HG02798 (cell line): ENCODE measurements at regions not wholly inside any gene's neighbourhood (a gene's known extent, or its start where the extent isn't known, plus 50 kb on each side); places are given as distances from the start of the nearest gene placed in this dataset.
"Not testable (repeated sequence)": the region's sequence is repeated elsewhere in the genome, so short reads cannot be mapped to it uniquely, and the experiment has no call there.

Experiments used
- ATAC-seq: cut with Tn5 transposase; IDR thresholded peaks from one replicate; pipeline ENCODE4 v1.9.1; 2021; ENCODE audit warnings: mild to moderate bottlenecking; ENCODE audit not compliant: unreplicated experiment, poor library complexity

DNA sequence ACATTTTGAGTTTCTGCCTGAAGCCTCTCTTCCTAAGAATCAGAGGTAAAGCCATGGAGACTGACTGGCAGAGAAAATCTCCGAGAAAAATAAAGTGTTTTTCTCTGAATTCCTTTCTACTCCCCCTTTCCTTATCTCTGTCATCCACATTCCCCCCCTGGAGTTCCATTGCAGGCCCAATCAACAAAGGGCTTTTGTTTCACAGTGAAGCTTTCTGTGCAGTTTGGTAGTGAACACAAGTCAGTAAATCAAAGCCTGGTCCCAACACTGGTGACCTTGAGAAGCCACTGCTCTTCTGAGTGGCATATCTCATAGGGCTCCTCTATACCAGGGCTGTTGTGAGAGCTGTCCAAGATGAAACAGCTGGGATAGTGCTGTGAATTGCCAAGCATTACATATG lies 228.4 kb downstream of the SEC16B start:
- ATAC-seq = no peak

DNA sequence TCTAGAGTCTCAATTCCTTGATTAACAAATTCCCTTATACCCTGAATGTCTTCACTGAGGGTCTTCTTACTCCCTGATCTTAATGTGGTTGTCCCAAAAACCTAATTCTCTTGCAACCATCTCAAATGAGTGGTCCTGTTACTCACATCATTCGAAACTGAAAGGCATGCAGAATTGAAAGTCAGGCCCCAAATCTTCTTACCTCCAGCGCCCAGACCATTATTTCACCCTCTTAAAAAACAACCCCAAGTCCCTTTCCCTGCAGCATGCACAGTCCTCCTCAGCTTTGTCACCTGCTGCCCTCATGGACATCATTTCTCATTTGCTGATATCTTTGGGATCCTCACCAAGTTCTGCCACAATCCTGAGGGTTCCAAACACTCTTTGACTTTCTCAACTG lies 230.1 kb downstream of the SEC16B start:
- ATAC-seq = no peak

DNA sequence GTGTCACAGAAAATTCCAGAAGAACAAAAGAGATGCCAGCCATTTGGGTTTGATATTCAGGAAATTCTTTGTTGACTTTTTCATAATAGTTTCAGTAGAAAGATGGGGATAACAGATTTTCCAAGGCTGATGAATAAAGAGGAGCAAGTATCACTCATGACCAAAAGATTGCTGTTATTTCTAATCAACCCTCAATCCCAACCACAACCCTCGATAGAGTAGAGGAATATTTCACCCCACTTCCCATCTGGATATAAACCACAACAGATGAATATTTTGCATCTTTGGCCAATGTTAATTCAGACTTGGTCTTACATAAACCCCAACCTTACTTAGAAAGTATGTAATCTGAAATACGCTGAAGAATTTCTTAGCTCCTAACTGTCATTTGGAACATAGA lies 232.4 kb downstream of the SEC16B start:
- no peak for ATAC-seq

DNA sequence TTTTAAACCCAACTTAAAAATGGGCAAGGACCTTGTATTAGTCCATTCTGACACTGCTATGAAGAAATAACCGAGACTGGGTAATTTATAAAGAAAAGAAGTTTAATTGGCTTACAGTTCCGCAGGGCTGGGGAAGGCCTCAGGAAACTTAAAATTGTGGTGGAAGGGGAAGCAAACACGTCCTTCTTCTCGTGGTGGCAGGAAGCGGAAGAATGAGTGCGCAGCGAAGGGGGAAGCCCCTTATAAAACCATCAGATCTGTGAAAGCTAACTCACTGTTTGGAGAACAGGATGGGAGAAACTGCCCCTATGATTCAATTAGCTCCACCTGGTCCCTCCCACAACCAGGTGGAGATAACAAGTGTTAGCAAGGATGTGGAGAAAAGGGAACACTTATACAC lies 237.7 kb downstream of the SEC16B start:
- ATAC-seq = no peak

DNA sequence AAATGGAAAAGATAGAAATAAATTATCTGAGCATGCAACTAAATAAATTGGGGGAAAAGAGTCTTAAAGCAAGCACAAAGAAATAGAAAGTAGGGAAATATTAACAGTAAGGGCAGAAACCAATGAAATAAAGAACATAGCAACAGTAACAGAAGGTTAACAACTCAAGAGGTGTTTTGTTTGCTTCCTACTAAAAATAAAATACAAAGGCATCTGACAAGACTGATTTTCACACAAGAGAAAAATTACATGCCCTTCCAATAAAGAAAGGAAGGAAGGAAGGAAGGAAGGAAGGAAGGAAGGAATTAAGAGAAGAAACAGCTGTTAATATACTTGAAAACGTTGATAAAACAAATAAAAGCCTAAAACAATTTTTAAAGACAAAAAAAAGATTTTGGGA lies 240.2 kb downstream of the SEC16B start:
- no peak for ATAC-seq

DNA sequence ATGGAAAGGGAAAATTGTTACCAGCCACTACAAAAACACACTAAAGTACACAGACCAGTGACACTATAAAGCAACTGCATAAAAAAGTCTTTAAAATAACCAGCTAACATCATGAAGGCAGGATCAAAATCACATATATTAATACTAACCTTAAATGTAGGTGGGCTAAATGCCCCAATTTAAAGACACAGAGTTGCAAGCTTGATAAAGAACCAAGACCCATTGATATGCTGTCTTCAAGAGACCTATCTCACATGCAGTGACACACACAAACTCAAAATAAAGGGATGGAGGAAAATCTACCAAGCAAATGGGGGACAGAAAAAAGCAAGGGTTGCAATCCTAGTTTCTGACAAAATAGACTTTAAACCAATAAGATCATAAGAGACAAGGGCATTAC lies 246.3 kb downstream of the SEC16B start:
- no peak for ATAC-seq

DNA sequence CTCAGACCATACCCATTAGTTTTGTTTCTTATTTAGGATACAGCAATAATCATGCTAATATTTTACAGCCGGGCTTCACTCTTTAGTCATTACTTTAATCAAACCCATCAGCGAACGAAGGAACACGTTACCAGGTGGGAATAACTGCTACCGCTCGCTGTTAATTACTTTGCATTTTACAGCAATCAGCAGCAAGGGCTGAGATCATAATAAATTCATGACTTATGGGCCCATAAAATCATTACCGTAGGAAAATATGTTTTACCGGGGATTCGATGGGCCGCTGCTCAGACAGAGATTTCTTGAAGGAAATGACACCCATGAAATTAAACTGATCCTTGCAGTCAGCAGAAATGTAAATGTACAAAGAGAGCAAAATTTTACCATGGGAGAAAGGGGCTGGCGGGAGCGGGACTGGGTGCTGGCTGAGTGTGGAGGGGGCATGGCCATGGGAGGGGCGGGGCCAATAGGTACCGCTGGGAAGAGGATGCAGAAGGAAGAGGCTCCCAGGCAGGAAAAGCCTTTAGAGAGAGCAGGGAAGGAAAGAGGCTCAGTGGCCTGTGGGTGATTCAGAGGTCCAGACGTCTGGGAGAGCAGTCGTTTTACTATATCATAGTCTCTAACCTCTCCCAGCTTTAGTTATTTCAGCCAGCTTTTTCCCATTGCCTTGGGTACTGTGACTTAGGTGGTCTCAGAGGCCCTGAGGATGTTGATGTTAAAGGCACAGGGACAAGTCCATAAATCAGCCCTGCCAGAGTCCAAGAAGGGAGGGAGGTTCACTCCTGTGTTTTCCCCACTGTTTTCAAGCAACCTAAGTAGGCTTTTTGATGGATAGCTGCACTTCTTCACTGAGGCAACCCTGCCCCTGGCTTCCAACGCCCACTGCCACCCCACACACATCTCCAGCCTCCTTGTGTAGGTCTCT lies 258.9 kb downstream of the SEC16B start:
- no peak for ATAC-seq

DNA sequence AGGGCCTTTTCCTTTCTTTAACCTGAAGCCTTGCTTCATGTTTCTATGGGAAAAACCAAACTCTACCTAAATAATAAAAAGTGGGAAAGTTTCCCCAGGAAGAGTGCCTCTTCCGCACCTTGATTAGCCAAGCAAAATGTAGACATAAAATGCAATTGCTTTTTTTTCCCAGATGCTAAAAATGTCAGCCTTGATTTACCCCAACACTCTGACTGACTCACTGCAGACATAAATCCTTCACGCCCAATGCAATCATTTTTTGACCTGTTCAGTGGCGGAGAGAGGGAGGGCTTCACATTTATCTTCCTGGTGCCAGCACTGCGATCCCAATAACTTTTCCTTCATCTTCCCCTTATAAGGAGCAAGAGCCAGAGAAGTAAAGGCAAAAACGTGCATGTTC lies 261.5 kb downstream of the SEC16B start:
- ATAC-seq = no peak

DNA sequence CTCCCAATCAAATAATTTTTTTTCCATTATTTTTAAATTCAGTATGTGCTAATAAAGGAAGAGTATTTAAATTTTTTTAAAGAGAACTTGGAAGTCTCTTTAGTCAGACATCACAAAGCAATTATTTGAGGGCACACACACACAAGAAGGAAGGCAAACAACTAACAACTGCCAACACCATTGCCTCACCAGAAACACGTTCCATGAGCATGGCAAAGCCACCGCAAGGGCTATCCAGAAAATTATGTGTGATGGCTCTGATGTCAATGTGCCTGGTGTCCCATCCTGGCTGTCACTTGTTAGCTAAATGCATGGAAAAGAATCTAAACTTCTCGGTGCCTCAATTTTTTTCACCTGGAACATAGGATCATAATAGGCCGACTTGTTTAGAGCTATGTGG lies 262.9 kb downstream of the SEC16B start:
- ATAC-seq = no peak

DNA sequence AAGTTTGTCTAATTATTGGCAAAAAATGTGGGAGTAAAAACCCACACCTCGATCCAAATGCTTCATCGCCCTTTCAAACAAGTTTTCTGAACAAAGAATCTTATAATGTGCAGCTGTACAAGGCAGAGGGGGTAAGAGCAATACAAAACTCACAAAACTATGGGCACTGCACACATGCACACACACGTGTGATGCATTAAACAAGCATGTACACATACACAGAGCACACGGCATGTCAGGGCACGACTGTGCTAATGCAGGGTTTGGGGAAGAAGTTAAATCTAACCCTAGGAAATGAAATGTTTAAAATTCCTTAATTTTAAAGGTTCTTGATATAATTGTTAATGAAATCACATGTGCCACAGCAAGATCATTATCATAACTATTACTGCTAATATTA lies 264.0 kb downstream of the SEC16B start:
- ATAC-seq = no peak

DNA sequence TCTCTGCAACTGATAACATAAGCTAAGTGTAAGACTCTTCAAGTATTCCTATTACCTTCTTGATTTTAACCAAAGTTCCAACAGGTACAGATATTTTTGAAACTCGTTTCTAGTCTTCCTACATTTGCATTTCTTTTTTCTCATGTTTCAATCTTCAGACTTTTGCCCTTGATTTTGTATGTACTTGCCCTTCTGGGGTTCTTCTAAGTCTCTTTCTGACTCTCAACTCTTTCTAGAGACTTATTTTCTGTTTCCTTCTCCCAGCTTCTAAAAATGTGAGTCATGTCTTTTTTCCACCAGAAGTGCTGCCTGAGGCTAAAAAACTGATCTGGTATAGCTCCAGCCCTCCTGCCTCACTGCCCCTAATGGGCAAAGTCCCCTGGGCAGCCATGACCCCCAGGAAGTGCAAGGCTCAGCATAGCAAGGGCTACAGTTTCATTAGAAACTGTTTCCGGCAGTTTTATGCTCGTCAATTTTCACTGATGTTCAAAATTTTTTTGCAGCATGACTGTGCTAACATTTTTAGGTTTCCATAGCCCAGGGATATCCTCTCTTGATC lies 265.9 kb downstream of the SEC16B start:
- no peak for ATAC-seq

DNA sequence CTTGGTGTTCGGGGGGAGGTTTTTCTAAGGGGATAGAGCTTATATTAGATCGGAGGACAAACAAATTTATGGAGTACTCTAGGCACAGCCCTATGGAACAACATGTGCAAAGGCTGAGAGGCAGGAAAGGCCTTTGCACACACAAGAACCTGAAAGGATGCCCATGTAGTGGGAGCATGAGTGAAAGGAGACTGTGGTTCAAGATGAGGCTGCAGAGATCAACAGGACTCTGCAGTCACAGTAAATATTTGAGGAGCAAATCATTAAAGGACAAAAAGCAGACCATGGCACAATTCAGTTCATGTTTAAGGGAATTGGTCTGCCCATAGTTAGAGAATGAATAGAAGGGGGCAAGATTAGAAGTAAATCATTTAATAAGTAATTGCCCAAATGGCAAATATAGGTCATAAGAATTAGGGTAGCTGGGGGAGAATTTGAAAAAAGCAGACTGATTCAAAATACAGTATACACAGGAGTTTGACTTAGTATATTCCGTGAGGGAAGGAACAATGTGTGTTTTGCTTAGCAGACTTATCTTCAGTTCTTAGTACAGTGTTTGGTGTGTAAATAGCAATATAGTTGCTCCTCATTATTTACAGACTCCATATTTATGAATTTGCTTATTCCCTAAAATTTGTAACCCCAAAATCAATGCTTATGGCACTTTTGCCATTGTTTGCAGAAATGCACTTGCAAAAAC lies 268.1 kb downstream of the SEC16B start:
- no peak for ATAC-seq

DNA sequence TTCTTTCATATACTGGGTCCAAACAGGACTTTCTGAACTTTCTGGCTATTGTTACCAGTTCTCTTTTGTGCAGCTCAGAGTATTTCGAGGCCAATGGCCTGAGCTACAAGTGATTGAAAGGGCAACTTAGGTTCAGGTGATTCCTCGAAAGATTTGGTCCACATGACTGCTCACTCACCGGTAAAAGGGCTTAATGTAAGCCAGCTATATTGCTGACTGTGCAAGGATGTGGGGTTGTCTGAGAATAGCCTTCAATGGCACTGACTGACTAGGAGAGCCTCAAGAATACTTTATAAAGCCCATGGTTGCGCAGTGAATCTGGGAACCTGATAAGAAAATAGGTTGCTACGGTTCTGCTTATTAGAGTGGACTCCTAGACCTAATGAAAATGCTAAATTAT lies 269.0 kb downstream of the SEC16B start:
- no peak for ATAC-seq

DNA sequence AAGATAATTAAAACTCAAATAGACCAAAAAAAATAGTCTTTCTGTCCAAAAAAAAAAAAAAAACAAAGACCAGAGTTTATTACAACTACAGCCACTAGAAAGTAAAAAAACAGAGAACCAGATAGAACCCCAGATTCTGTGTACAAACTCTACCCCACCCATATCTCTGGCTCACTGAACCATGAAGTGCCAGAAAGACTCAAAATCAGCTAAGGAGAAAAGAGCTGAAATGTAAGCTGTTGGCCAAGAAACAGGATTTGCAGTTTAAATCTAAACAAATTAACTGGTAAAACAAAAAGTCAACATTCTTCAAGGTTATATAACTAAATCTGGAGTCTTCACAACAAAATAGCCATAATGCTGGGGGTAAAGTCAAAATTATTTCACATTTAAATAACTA lies 278.9 kb downstream of the SEC16B start:
- no peak for ATAC-seq

DNA sequence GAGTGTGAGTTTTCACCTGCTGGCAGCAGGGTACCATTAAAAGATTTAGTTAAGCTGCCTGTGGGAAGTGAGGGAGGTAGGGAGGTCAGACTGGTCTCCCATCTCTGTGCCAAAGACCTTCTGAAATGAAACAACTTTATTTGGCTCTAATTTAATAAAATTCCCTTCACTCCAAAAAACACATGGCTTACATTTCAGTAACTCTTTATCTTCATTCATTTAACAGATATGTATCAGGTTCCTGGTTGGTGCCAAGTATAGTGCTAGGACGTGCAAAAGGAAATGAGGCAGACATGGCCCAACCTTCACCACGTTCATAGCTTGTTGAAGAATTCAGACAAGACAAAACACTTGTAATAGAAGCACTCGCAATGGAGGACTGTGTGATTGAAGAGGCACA lies 282.3 kb downstream of the SEC16B start:
- no peak for ATAC-seq

DNA sequence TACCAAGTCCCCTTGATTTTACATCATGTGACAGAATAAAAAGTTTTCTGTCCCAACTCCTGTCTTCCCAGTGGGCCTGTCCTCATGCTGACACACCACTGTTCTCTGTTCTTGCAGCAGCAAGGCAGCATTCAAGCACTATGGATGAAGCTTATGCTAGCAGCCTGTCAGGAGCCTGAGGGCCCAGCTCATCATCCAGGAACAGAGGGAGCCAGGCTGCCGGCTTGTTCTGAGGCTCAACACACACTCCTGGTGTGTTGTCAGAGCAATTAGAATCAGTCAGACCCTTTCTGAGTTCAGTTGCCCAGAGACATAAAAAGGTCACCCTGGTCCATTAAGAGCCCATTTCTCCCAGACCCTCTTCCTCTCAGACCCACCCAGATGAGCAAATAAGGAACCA lies 282.9 kb downstream of the SEC16B start:
- no peak for ATAC-seq

DNA sequence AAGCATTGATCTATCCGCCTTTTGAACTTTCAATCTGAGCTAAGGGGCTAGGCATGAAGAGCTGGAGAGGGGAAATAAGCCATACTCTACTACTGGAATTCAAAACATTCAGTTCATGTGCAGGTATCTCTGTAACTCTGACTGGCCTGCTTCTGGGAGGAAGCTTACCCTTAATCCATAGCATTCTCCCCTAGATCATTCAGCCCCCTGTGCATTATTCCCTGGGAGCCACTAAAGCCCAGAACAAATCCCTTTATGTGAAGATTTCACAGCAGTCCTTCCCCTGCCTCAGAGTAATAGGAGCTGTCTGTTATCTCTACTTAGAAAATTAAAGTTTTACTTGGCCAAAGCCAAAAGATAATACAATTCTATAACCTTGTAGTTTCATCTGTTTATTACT lies 300.7 kb downstream of the SEC16B start:
- ATAC-seq = no peak

DNA sequence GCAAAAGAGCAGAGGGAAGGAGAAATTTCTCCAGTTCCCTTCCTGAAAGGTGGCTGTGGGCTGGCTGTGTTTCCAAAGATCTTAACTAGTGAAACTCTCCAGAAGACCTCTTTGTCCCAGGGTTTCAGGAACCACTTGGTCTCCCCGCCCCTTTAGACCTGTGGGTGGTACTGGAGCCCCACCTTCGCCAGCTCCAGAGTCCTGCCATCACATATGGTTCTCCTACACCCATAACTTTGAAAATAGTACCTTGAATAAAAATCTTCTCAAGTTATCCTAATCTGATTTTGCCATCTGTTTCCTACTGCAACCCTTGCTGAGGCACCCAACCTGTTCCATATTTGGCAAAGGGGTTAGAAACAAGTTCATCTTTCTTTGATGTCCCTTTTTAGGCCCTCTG lies 303.9 kb downstream of the SEC16B start:
- no peak for ATAC-seq

DNA sequence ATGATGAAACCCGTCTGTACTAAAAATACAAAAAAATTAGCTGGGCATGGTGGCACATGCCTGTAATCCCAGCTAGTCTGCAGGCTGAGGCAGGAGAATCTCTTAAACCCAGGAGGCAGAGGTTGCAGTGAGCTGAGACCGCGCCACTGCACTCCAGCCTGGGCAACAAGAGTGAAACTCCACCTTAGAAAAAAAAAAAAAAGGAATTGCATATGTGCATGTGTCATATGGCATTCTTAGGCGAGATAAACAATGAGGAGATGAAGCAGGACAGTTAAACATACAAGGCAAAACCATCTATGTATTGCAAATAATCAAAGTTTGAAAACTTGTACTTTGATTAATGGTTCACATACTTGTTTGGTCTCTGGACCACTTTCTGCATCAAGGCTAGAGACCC lies 305.1 kb downstream of the SEC16B start:
- not testable (repeated sequence) for ATAC-seq

DNA sequence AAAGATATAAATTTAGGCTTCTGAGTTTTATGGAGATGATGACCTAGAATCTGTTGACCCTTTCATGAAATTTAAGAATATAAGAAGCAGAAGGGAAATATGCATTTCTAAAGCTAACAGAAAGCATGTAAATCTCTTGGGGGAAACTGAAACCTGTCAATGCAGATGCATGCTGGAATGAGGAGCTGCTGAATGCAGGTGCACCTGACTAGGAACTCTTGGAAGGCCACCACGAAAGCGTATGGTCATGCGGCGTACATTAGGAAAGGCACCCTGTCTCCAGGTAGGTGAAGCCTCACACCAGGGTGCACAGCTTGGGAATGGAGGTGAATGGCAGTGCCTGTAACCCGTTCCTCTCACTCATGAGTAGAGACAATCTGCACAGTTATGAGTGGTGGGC lies 309.7 kb downstream of the SEC16B start:
- no peak for ATAC-seq

DNA sequence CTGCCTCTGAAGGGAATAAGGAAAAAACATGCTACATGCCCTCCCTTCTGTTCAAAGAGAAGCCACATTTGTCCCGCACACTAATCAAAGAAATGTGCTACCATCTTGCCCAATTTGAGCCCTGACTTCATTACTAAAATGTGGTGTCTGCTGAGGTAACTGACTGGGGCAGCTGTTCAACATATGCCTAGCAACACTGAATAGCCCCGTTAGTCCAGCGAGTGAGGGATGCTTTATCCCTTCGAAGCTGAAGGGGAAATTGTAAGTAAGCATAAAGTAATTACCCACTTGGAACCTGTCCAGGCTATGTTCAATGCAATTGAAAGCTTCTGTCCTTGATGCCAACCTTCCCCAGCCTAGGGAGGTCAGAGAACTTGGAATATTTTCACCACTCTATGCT lies 310.6 kb downstream of the SEC16B start:
- no peak for ATAC-seq

DNA sequence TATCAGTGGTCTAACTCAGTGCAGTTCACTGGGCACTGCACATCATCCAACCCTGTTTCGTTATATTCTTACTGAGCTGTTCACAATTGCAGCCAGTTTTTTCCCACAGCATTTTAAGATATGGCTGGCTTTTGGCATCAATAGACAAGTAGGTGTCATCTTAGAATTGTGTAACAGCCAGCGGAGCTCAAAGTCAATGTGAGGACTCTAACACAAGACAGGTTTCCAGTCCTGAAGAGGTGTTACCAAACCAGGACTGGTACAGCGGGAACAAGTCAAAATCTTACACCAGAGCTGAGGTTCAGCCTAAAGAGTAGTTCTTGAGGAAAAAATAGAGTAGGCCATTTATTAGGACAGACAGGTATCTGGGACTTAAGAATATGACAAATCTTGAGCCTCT lies 313.3 kb downstream of the SEC16B start:
- ATAC-seq = no peak
